H1 (cell line): ENCODE measurements at regions not wholly inside any gene's neighbourhood (a gene's known extent, or its start where the extent isn't known, plus 50 kb on each side); places are given as distances from the start of the nearest gene placed in this dataset.

Source experiments
- CHD1 ChIP-seq: IDR thresholded peaks from 2 replicates; pipeline ENCODE4 v1.6.1; 2012; ENCODE audit warnings: low read depth, low read length, improper control_type of control experiment
- CHD7 ChIP-seq: fragments of 300-600 bp; sonication (generic); IDR thresholded peaks from 2 replicates; pipeline ENCODE4 v1.7.1; 2012; ENCODE audit warnings: low read length, moderate library complexity, mild to moderate bottlenecking, inconsistent platforms; ENCODE audit not compliant: insufficient replicate concordance
- CTCF ChIP-seq, 3 experiments: IDR thresholded peaks; 1 replicate in 2 of 3; 2 replicates in 1 of 3; pipeline versions ENCODE4 v1.5.1 to v1.6.1; 2011; ENCODE audit warnings: low read length in 3 of 3, mild to moderate bottlenecking in 3 of 3, inconsistent platforms in 2 of 3, low read depth in 1 of 3, moderate library complexity in 1 of 3; ENCODE audit not compliant: insufficient read depth in 1 of 3; ENCODE audit errors: control extremely low read depth in 1 of 3
- E2F6 ChIP-seq: IDR thresholded peaks from 2 replicates; pipeline ENCODE4 v1.6.1; 2012; ENCODE audit warnings: inconsistent platforms
- FOSL1 ChIP-seq: IDR thresholded peaks from 2 replicates; pipeline ENCODE4 v1.6.1; 2011; ENCODE audit warnings: mild to moderate bottlenecking, low read depth, low read length, moderate library complexity; ENCODE audit not compliant: insufficient read depth
- NRF1 ChIP-seq: IDR thresholded peaks from 2 replicates; pipeline ENCODE4 v1.6.1; 2011; ENCODE audit warnings: mild to moderate bottlenecking, low read depth, low read length, improper control_type of control experiment
- RAD21 ChIP-seq, 2 experiments: IDR thresholded peaks in 1 of 2; conservative IDR thresholded peaks in 1 of 2; 2 replicates each; pipeline ENCODE4 v1.6.1; 2011; ENCODE audit warnings: low read depth in 2 of 2, low read length in 2 of 2, improper control_type of control experiment in 1 of 2, inconsistent platforms in 1 of 2, mild to moderate bottlenecking in 1 of 2, moderate library complexity in 1 of 2
- TAF7 ChIP-seq: optimal IDR thresholded peaks from 2 replicates; pipeline ENCODE3; 2011; ENCODE audit warnings: low read depth, mild to moderate bottlenecking, inconsistent platforms, low read length, moderate library complexity, borderline replicate concordance

- no peak for TF ChIP-seq CHD7
- no peak for TF ChIP-seq TAF7
- no peak for TF ChIP-seq NRF1
- peak in 2 of 3 experiments; percentile 48 to 73; a peak in 3 of 4 replicates for TF ChIP-seq CTCF (IDR thresholded peaks at IDR 0.05; ENCODE audit: control extremely low read depth in 1 of 3, insufficient read depth in 1 of 3, low read depth in 1 of 3, low read length in 3 of 3)
- no peak for TF ChIP-seq CHD1
- no peak for TF ChIP-seq FOSL1
- no peak for TF ChIP-seq E2F6
- TF ChIP-seq RAD21 (IDR thresholded peaks at IDR 0.05 in 1 of 2, conservative IDR thresholded peaks at IDR 0.05 in 1 of 2; ENCODE audit: low read depth in 2 of 2, low read length in 2 of 2), result peak; percentile 82 to 87
Observed at GRCh38 chr10:56823849-56824248, 462.8 kb upstream of the ZWINT start (continued).
